LNCAP (cell line): ENCODE measurements at regions not wholly inside any gene's neighbourhood (a gene's known extent, or its start where the extent isn't known, plus 50 kb on each side); places are given as distances from the start of the nearest gene placed in this dataset.

Experiments used
- CTCF ChIP-seq: fragments of 450-650 bp; IDR thresholded peaks from 2 replicates; pipeline ENCODE4 v1.5.1; 2017; ENCODE audit warnings: mild to moderate bottlenecking

- no peak for TF ChIP-seq CTCF
Measured at GRCh38 chr2:57180042-57180567, 866.5 kb upstream of the VRK2 start.

- TF ChIP-seq CTCF = no peak
Measured at GRCh38 chr2:57180678-57181077, 865.9 kb upstream of the VRK2 start.

GRCh38 chr2:57181315-57182038, 865.1 kb upstream of the VRK2 start:
- no peak for TF ChIP-seq CTCF

- no peak for TF ChIP-seq CTCF
Measured at GRCh38 chr2:57182916-57183315, 863.7 kb upstream of the VRK2 start.

DNA sequence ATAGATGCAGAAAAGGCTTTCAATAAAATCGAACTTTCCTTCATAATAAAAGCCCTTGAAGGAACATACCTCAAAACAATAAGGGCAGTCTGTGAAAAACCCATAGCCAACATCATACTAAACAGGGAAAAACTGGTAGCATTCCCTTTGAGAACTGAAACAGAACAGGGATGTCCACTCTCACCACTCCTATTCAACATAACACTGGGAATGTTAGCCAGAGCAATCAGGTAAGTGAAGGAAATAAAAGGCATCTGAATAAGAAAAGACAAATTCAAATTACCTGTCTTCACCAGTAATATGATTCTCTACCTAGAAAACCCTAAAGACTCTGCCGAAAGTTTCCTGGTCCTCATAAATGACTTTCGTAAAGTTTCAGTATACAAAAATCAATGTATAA, 861.0 kb upstream of the VRK2 start:
- TF ChIP-seq CTCF = no peak

DNA sequence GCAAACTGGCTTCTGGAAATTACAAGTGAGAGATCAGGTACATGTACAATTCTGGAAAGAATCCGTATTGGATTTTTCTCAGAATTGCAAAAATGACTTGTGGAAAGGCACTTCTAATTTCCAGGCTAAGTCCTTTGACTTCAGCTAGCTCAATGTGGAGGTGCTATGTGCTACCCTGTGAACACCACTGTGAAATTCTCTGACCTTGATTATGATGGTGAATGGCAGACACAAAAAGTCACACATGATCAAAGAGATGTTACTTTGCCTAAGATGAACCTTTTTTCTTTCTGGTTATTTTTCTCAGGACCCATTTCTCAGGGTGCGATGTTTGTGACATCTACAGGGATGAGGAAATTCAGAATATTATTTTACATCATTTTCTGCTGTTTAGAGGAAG, 856.6 kb upstream of the VRK2 start:
- no peak for TF ChIP-seq CTCF

DNA sequence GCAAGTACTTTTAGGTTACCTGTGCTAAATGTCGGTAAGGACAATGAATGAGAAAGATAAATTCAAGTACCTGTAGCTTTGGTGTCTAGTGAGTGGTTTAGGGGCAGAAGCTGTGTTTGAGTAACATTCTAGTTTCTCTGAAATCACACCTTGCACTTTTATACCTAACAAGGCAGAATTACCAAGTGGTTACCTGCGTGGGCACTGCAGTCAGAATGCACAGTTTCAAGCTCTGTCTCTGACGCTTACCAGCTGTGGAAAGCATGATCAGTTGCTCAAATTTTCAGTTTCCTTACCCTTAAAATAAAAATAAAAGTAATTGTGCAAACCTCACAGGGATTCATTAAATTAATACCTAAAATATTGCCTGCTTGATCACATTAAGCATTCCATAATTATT, 846.9 kb upstream of the VRK2 start:
- TF ChIP-seq CTCF = no peak

GRCh38 chr2:57204364-57204763, 842.2 kb upstream of the VRK2 start:
- TF ChIP-seq CTCF = no peak
